ENCODE measurements at regions not wholly inside any gene's neighbourhood (a gene's known extent, or its start where the extent isn't known, plus 50 kb on each side); places are given as distances from the start of the nearest gene placed in this dataset.
"Not testable (repeated sequence)": the region's sequence is repeated elsewhere in the genome, so short reads cannot be mapped to it uniquely, and the experiment has no call there.

- H4K20me1 ChIP-seq (ENCODE audit: insufficient read depth, low read length) = no peaks in the 10 kb centered on the region
- no peaks in the 10 kb centered on the region for H3K36me3 ChIP-seq (ENCODE audit: insufficient read depth, low read length)
- H3K27me3 ChIP-seq (ENCODE audit: insufficient read depth, low read length) = no peaks in the 10 kb centered on the region
- H3K9me3 ChIP-seq (ENCODE audit: low read depth, low read length) = no peaks in the 10 kb centered on the region
- no peak overlapping the region for H3K4me2 ChIP-seq (ENCODE audit: insufficient read depth, low read length)
- no peaks in the 10 kb centered on the region for H3K79me2 ChIP-seq (ENCODE audit: insufficient read depth, low read length)
- H3K27ac ChIP-seq (ENCODE audit: low read depth, low read length) = no peak overlapping the region
- no peak overlapping the region for H3K4me3 ChIP-seq (ENCODE audit: insufficient read depth, low read length)
- no peak for TF ChIP-seq CTCF (IDR thresholded peaks at IDR 0.05; ENCODE audit: extremely low read depth, low read depth, low read length)
- no peak for DNase-seq (ENCODE audit: insufficient read length, low spot score, missing footprints)
- H2AFZ ChIP-seq (ENCODE audit: low read length) = no peak overlapping the region
- H3K4me1 ChIP-seq (ENCODE audit: insufficient read depth, low read length) = peaks cover 2% of the 10 kb centered on the region
These were observed 137.3 kb upstream of the GNAI1 start for GRCh38 chr7:79997345-79997744.

- H3K36me3 ChIP-seq (ENCODE audit: insufficient read depth, low read length); H3K4me3 ChIP-seq (ENCODE audit: insufficient read depth, low read length); H3K9me3 ChIP-seq (ENCODE audit: low read depth, low read length); H3K27me3 ChIP-seq (ENCODE audit: insufficient read depth, low read length); H3K27ac ChIP-seq (ENCODE audit: low read depth, low read length); H2AFZ ChIP-seq (ENCODE audit: low read length); H3K79me2 ChIP-seq (ENCODE audit: insufficient read depth, low read length); H3K4me1 ChIP-seq (ENCODE audit: insufficient read depth, low read length); H4K20me1 ChIP-seq (ENCODE audit: insufficient read depth, low read length); DNase-seq (ENCODE audit: insufficient read length, low spot score, missing footprints); H3K4me2 ChIP-seq (ENCODE audit: insufficient read depth, low read length): not testable (repeated sequence)
These were observed 138.9 kb upstream of the GNAI1 start for GRCh38 chr7:79995741-79996140.

DNA sequence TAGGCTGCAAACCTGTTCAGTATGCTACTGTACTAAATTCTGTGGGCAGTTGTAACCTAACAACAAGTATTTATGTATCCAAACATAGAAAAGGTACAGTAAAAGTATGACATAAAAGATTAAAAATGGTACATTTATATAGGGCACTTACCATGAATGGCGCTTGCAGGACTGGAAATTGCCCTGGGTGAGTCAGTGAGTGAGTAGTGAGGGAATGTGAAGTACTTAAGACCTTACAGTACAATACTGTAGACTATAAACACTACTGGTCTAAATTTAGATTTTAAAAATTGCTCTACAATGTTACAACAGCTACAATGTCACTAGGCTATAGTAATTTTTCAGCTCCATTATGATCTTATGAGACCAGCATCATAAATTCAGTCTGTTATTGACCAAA is 146.0 kb upstream of the GNAI1 start:
- peaks cover 20% of the 10 kb centered on the region for H3K4me1 ChIP-seq (ENCODE audit: insufficient read depth, low read length)
- no peak overlapping the region for H3K4me2 ChIP-seq (ENCODE audit: insufficient read depth, low read length)
- no peaks in the 10 kb centered on the region for H3K79me2 ChIP-seq (ENCODE audit: insufficient read depth, low read length)
- H3K4me3 ChIP-seq (ENCODE audit: insufficient read depth, low read length) = no peak overlapping the region
- TF ChIP-seq CTCF (IDR thresholded peaks at IDR 0.05; ENCODE audit: extremely low read depth, low read depth, low read length) = no peak
- no peaks in the 10 kb centered on the region for H3K27me3 ChIP-seq (ENCODE audit: insufficient read depth, low read length)
- H3K36me3 ChIP-seq (ENCODE audit: insufficient read depth, low read length) = no peaks in the 10 kb centered on the region
- no peaks in the 10 kb centered on the region for H3K9me3 ChIP-seq (ENCODE audit: low read depth, low read length)
- H2AFZ ChIP-seq (ENCODE audit: low read length) = no peak overlapping the region
- H3K27ac ChIP-seq (ENCODE audit: low read depth, low read length) = peak overlapping the region; percentile 57
- DNase-seq (ENCODE audit: insufficient read length, low spot score, missing footprints) = no peak
- H4K20me1 ChIP-seq (ENCODE audit: insufficient read depth, low read length) = no peaks in the 10 kb centered on the region

GRCh38 chr7:79984210-79984609 is 150.4 kb upstream of the GNAI1 start:
- no peaks in the 10 kb centered on the region for H4K20me1 ChIP-seq (ENCODE audit: insufficient read depth, low read length)
- no peaks in the 10 kb centered on the region for H3K79me2 ChIP-seq (ENCODE audit: insufficient read depth, low read length)
- peak overlapping the region; percentile 87 for H3K27ac ChIP-seq (ENCODE audit: low read depth, low read length)
- H3K36me3 ChIP-seq (ENCODE audit: insufficient read depth, low read length) = no peaks in the 10 kb centered on the region
- no peak overlapping the region for H3K4me3 ChIP-seq (ENCODE audit: insufficient read depth, low read length)
- H3K4me2 ChIP-seq (ENCODE audit: insufficient read depth, low read length) = peak overlapping the region; percentile 18
- no peak for DNase-seq (ENCODE audit: insufficient read length, low spot score, missing footprints)
- H3K9me3 ChIP-seq (ENCODE audit: low read depth, low read length) = no peaks in the 10 kb centered on the region
- peaks cover 57% of the 10 kb centered on the region for H3K4me1 ChIP-seq (ENCODE audit: insufficient read depth, low read length)
- no peak for TF ChIP-seq CTCF (IDR thresholded peaks at IDR 0.05; ENCODE audit: extremely low read depth, low read depth, low read length)
- H2AFZ ChIP-seq (ENCODE audit: low read length) = peak overlapping the region; percentile 32
- H3K27me3 ChIP-seq (ENCODE audit: insufficient read depth, low read length) = no peaks in the 10 kb centered on the region
